ENCODE measurements at regions not wholly inside any gene's neighbourhood (a gene's known extent, or its start where the extent isn't known, plus 50 kb on each side); places are given as distances from the start of the nearest gene placed in this dataset.
"Not testable (repeated sequence)": the region's sequence is repeated elsewhere in the genome, so short reads cannot be mapped to it uniquely, and the experiment has no call there.

GRCh38 chr6:150789906-150790305 lies 75.6 kb upstream of the MTHFD1L start:
- TF ChIP-seq CTCF (conservative IDR thresholded peaks at IDR 0.05 in 1 of 2, IDR thresholded peaks at IDR 0.05 in 1 of 2; ENCODE audit: extremely low read depth in 1 of 2, insufficient read depth in 1 of 2, low read depth in 1 of 2, low read length in 2 of 2); EZH2 (IDR thresholded peaks at IDR 0.05; ENCODE audit: borderline replicate concordance, low read length): not testable (repeated sequence)

Measured in mammary epithelial cell (primary cell).